Neural cell (in vitro differentiated cells): ENCODE measurements at regions not wholly inside any gene's neighbourhood (a gene's known extent, or its start where the extent isn't known, plus 50 kb on each side); places are given as distances from the start of the nearest gene placed in this dataset.

Experiments used
- CTCF ChIP-seq: fragments of 450-650 bp; IDR thresholded peaks from 2 replicates; pipeline ENCODE4 v1.5.1; 2014; ENCODE audit warnings: antibody characterized with exemption, mild to moderate bottlenecking, moderate library complexity; ENCODE audit not compliant: poor library complexity, severe bottlenecking
- EP300 ChIP-seq: fragments of 450-650 bp; conservative IDR thresholded peaks from 2 replicates; pipeline ENCODE4 v1.6.1; 2014; ENCODE audit warnings: antibody characterized with exemption, mild to moderate bottlenecking, moderate library complexity; ENCODE audit not compliant: poor library complexity, severe bottlenecking
- MXI1 ChIP-seq: fragments of 450-650 bp; conservative IDR thresholded peaks from 2 replicates; pipeline ENCODE4 v1.6.1; 2014; ENCODE audit warnings: antibody characterized with exemption, mild to moderate bottlenecking; ENCODE audit not compliant: poor library complexity, severe bottlenecking
- POLR2AphosphoS5 ChIP-seq: IDR thresholded peaks from 2 replicates; pipeline ENCODE4 v1.6.1; 2012

- no peak for TF ChIP-seq EP300
- TF ChIP-seq CTCF = no peak
- TF ChIP-seq MXI1 = no peak
- no peak for TF ChIP-seq POLR2AphosphoS5
Observed at GRCh38 chr5:145673786-145674185, 161.4 kb downstream of the PRELID2 start.
